H9 (cell line): ENCODE measurements at regions not wholly inside any gene's neighbourhood (a gene's known extent, or its start where the extent isn't known, plus 50 kb on each side); places are given as distances from the start of the nearest gene placed in this dataset.
A peak's percentile ranks its signal among the peaks of the same experiment; 100 is the strongest.

Experiments used
- DNase-seq: peaks from one replicate; pipeline ENCODE4 v3.0.0-alpha.2; 2017
- H2AFZ ChIP-seq: one replicate; pipeline ENCODE4 v1.6.1; 2013; ENCODE audit warnings: mild to moderate bottlenecking, low read length, control low read depth, moderate library complexity
- H2AK5ac ChIP-seq: 2 replicates; pipeline ENCODE4 v1.6.1; 2013; ENCODE audit warnings: low read length, control low read depth, mixed read lengths; ENCODE audit not compliant: insufficient read length
- H2BK120ac ChIP-seq: one replicate; pipeline ENCODE4 v1.6.1; 2013; ENCODE audit warnings: low read depth, mild to moderate bottlenecking, low read length, control low read depth, inconsistent platforms; ENCODE audit not compliant: poor library complexity, severe bottlenecking
- H2BK12ac ChIP-seq: 2 replicates; pipeline ENCODE4 v1.6.1; 2013; ENCODE audit warnings: low read length, control low read depth, mixed read lengths, low read depth; ENCODE audit not compliant: insufficient read length
- H2BK15ac ChIP-seq: 2 replicates; pipeline ENCODE4 v1.6.1; 2013; ENCODE audit warnings: low read depth, low read length, control low read depth
- H2BK20ac ChIP-seq: one replicate; pipeline ENCODE4 v1.6.1; 2013; ENCODE audit warnings: low read depth, mild to moderate bottlenecking, low read length, control low read depth, inconsistent platforms; ENCODE audit not compliant: poor library complexity, severe bottlenecking
- H2BK5ac ChIP-seq: 2 replicates; pipeline ENCODE4 v1.6.1; 2013; ENCODE audit warnings: low read length, control low read depth, mixed read lengths; ENCODE audit not compliant: insufficient read length
- H3K14ac ChIP-seq: 2 replicates; pipeline ENCODE4 v1.6.1; 2013; ENCODE audit warnings: low read length, control low read depth; ENCODE audit not compliant: insufficient read depth
- H3K18ac ChIP-seq: 2 replicates; pipeline ENCODE4 v1.6.1; 2013; ENCODE audit warnings: low read depth, mild to moderate bottlenecking, mixed read lengths, low read length, control low read depth; ENCODE audit not compliant: insufficient read length
- H3K23ac ChIP-seq: 2 replicates; pipeline ENCODE4 v1.6.1; 2013; ENCODE audit warnings: low read length, control low read depth, mixed read lengths, low read depth; ENCODE audit not compliant: insufficient read length
- H3K23me2 ChIP-seq: 2 replicates; pipeline ENCODE4 v1.6.1; 2013; ENCODE audit warnings: low read depth, mild to moderate bottlenecking, mixed read lengths, low read length, control low read depth; ENCODE audit not compliant: insufficient read length, poor library complexity, severe bottlenecking
- H3K27ac ChIP-seq: 2 replicates; pipeline ENCODE4 v1.5.1; 2013; ENCODE audit warnings: low read length, control low read depth, mixed read lengths, low read depth; ENCODE audit not compliant: insufficient read length
- H3K27me3 ChIP-seq: 2 replicates; pipeline ENCODE4 v1.6.1; 2013; ENCODE audit warnings: low read length, control low read depth, inconsistent platforms; ENCODE audit not compliant: insufficient read depth
- H3K4ac ChIP-seq: 2 replicates; pipeline ENCODE4 v1.6.1; 2013; ENCODE audit warnings: low read depth, mild to moderate bottlenecking, control low read depth, inconsistent platforms, low read length, moderate library complexity
- H3K4me1 ChIP-seq: 2 replicates; pipeline ENCODE4 v1.6.1; 2013; ENCODE audit warnings: low read length, control low read depth, inconsistent platforms; ENCODE audit not compliant: insufficient read depth
- H3K4me2 ChIP-seq: 2 replicates; pipeline ENCODE4 v1.6.1; 2013; ENCODE audit warnings: low read length, control low read depth, mixed read lengths; ENCODE audit not compliant: insufficient read length, insufficient read depth
- H3K56ac ChIP-seq: 2 replicates; pipeline ENCODE4 v1.6.1; 2013; ENCODE audit warnings: low read depth, mild to moderate bottlenecking, mixed read lengths, low read length, control low read depth; ENCODE audit not compliant: insufficient read length
- H3K79me1 ChIP-seq: 2 replicates; pipeline ENCODE4 v1.6.1; 2013; ENCODE audit warnings: low read depth, mild to moderate bottlenecking, moderate library complexity, low read length, control low read depth, inconsistent platforms; ENCODE audit not compliant: insufficient read depth, poor library complexity, severe bottlenecking
- H3K79me2 ChIP-seq: 2 replicates; pipeline ENCODE4 v1.6.1; 2013; ENCODE audit warnings: low read length, control low read depth, inconsistent platforms; ENCODE audit not compliant: insufficient read depth
- H3K9ac ChIP-seq: 2 replicates; pipeline ENCODE4 v1.6.1; 2013; ENCODE audit warnings: low read length, control low read depth, mixed read lengths; ENCODE audit not compliant: insufficient read length; ENCODE audit errors: extremely low read depth
- H3K9me3 ChIP-seq: one replicate; pipeline ENCODE4 v1.6.1; 2013; ENCODE audit warnings: low read depth, low read length, inconsistent platforms; ENCODE audit not compliant: control insufficient read depth
- H3T11ph ChIP-seq: one replicate; pipeline ENCODE4 v1.6.1; 2013; ENCODE audit warnings: mild to moderate bottlenecking, low read length, control low read depth, inconsistent platforms
- H4K20me1 ChIP-seq: one replicate; pipeline ENCODE4 v1.6.1; 2013; ENCODE audit not compliant: control insufficient read depth, insufficient read length, insufficient read depth
- H4K5ac ChIP-seq: 2 replicates; pipeline ENCODE4 v1.6.1; 2013; ENCODE audit warnings: low read depth, mild to moderate bottlenecking, mixed read lengths, low read length, control low read depth; ENCODE audit not compliant: insufficient read length
- H4K8ac ChIP-seq: replicated peaks from 2 replicates; pipeline ENCODE4 v1.6.1; 2013; ENCODE audit warnings: low read length, control low read depth, mixed read lengths, low read depth; ENCODE audit not compliant: insufficient read length
- H4K91ac ChIP-seq: 2 replicates; pipeline ENCODE4 v1.6.1; 2013; ENCODE audit warnings: low read depth, mild to moderate bottlenecking, moderate library complexity, mixed read lengths, low read length, control low read depth; ENCODE audit not compliant: insufficient read length
- H3K27ac Mint-ChIP-seq, 3 experiments: 2 replicates in 2 of 3; 3 replicates in 1 of 3; pipeline ENCODE4 v1.8.0; 2020 to 2021; ENCODE audit warnings: mixed read lengths in 3 of 3, mild to moderate bottlenecking in 1 of 3, moderate library complexity in 1 of 3
- H3K27me3 Mint-ChIP-seq: 2 replicates; pipeline ENCODE4 v1.8.0; 2021; ENCODE audit warnings: low read depth, mild to moderate bottlenecking, moderate library complexity, mixed read lengths
- H3K36me3 Mint-ChIP-seq, 3 experiments: 2 replicates in 2 of 3; 3 replicates in 1 of 3; pipeline ENCODE4 v1.8.0; 2020 to 2021; ENCODE audit warnings: low read depth in 3 of 3, mixed read lengths in 3 of 3; ENCODE audit not compliant: insufficient read depth in 1 of 3
- H3K4me1 Mint-ChIP-seq, 2 experiments: 2 replicates each; pipeline ENCODE4 v1.8.0; 2020; ENCODE audit warnings: mixed read lengths in 2 of 2
- H3K4me3 Mint-ChIP-seq, 2 experiments: 2 replicates in 1 of 2; 3 replicates in 1 of 2; pipeline ENCODE4 v1.8.0; 2020 to 2021; ENCODE audit warnings: mild to moderate bottlenecking in 2 of 2, mixed read lengths in 2 of 2, moderate library complexity in 1 of 2
- H3K9me3 Mint-ChIP-seq, 2 experiments: 2 replicates in 1 of 2; 3 replicates in 1 of 2; pipeline ENCODE4 v1.8.0; 2020; ENCODE audit warnings: mild to moderate bottlenecking in 2 of 2, mixed read lengths in 2 of 2, moderate library complexity in 1 of 2
- CTCF ChIP-seq: fragments of 200-600 bp; sonication (generic); conservative IDR thresholded peaks from 3 replicates; pipeline ENCODE4 v1.8.0; 2021; ENCODE audit warnings: antibody characterized with exemption, mild to moderate bottlenecking
- WGBS: extraction: QIAGEN DNeasy Blood & Tissue Kit; methylation state at CpG from one replicate; pipeline ENCODE4 v1.1.7; 2013; ENCODE audit warnings: missing lambda C conversion rate, low lambda C conversion rate, mixed read lengths; ENCODE audit not compliant: insufficient read length; ENCODE audit errors: extremely low coverage; 5-methylcytosine and 5-hydroxymethylcytosine counted together

DNA sequence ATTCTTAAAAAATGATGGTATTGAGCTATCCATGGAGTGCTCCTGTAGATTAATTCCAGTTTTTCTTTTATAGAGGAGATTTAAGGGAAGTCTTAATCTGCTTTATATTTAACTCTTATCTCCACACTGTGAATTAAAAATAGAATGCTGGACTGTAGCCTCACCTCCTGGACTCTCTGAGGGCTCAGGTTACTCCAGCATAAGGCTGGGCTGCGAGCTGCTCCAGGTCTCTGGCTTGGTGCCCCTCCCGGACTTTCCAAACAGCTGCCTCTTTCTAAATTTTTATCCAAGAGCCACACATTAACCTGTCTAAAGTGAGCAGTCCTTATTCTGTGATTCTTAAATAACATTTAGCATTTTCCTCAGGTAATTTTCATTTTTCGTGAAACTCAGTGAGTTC, 218.7 kb upstream of the JADE1 start:
- no peak for TF ChIP-seq CTCF
- no CpG with 5 or more reads among the region's 3 CpGs for WGBS
- H3K9me3 Mint-ChIP-seq, result peaks cover 18 to 21% of the 10 kb centered on the region in 2 experiments
- Histone ChIP-seq H4K91ac (no peak overlapping the region), H3K4me1 (no peaks in the 10 kb centered on the region), H3K56ac (no peak overlapping the region), H3K23me2 (no peaks in the 10 kb centered on the region), H2BK12ac (no peak overlapping the region), H2BK20ac (no peak overlapping the region), H4K20me1 (no peaks in the 10 kb centered on the region), H3T11ph (no peak overlapping the region), H2AFZ (no peak overlapping the region), H3K23ac (no peak overlapping the region), H3K27ac (no peak overlapping the region), H2BK15ac (no peak overlapping the region), H2AK5ac (no peak overlapping the region), H3K18ac (no peak overlapping the region), H3K79me2 (no peaks in the 10 kb centered on the region), H3K9me3 (peaks cover 8% of the 10 kb centered on the region), H3K4ac (no peak overlapping the region), H2BK5ac (no peak overlapping the region), H3K14ac (no peak overlapping the region), H3K4me2 (no peak overlapping the region), H3K9ac (no peak overlapping the region), H3K79me1 (no peaks in the 10 kb centered on the region), H4K5ac (no peak overlapping the region), H3K27me3 (no peaks in the 10 kb centered on the region), H4K8ac (no peak overlapping the region), H2BK120ac (no peak overlapping the region)
- H3K36me3 Mint-ChIP-seq, result peaks cover 12 to 22% (median 19%) of the 10 kb centered on the region in 3 experiments
- H3K27me3 Mint-ChIP-seq, result peaks cover 5% of the 10 kb centered on the region
- peak overlapping the region in 1 of 3 experiments; percentile 76; a peak in 1 of 7 replicates for H3K27ac Mint-ChIP-seq
- peaks cover 6 to 11% of the 10 kb centered on the region in 2 experiments for H3K4me1 Mint-ChIP-seq
- no peak overlapping the region for H3K4me3 Mint-ChIP-seq
- DNase-seq, result no peak
